ENCODE measurements at regions not wholly inside any gene's neighbourhood (a gene's known extent, or its start where the extent isn't known, plus 50 kb on each side); places are given as distances from the start of the nearest gene placed in this dataset.
A peak's percentile ranks its signal among the peaks of the same experiment; 100 is the strongest.

DNA sequence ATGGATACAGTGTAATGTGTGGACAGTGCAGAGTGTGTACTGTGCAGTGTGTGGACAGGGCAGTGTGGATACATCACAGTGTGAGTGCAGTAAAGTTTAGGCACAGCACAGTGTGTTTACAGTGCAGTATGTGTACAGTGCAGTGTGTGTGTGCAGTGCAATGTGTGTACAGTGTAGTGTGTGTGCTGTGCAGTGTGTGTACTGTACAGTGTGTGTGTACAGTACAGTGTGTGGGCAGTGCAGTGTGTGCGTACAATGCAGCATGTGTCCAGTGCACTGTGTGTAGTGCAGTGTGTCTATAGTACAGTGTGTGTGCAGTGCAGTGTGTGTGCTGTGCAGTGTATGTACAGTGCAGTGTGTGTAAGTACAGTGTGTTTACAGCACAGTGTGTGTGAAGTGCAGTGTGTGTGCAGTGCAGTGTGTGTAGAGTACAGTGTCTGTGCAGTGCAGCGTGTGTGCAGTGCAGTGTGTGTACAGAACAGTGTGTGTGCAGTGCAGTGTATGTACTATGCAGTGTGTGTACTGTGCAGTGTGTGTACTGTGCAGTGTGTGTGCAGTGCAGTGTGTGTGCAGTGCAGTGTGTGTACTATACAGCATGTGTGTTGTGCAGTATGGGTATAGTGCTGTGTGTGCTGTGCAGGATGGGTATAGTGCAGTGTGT is 385.2 kb downstream of the KIF16B start:
- H3K4me1 ChIP-seq = no peaks in the 10 kb centered on the region
- no peaks in the 10 kb centered on the region for H3K36me3 ChIP-seq
- no peak overlapping the region for H3K4me3 ChIP-seq
- TF ChIP-seq CTCF (IDR thresholded peaks at IDR 0.05) = no peak
- no peak for DNase-seq
- H3K27me3 ChIP-seq = peaks cover 0 to 13% (median 4%) of the 10 kb centered on the region in 7 donors
- WGBS, 2 donors = 94 to 96% methylated on average over 2 of the region's 2 CpGs
- ATAC-seq = peak in 5 of 8 donors; percentile 12 to 31 (median 28)
- no peaks in the 10 kb centered on the region for H3K9me3 ChIP-seq
- intact Hi-C loops (cut with DNase I) = no loop called here
- no peak overlapping the region for H3K27ac ChIP-seq

- Histone ChIP-seq H3K36me3 (no peaks in the 10 kb centered on the region), H3K9me3 (peaks cover 0 to 13% (median 0%) of the 10 kb centered on the region in 11 donors), H3K4me1 (no peaks in the 10 kb centered on the region), H3K27ac (no peak overlapping the region), H3K27me3 (peaks cover 0 to 4% (median 0%) of the 10 kb centered on the region in 7 donors), H3K4me3 (no peak overlapping the region)
- 82 to 89% methylated on average over 3 of the region's 3 CpGs for WGBS, 2 donors
- DNase-seq (no peak), ATAC-seq (no peak)
- no peak for TF ChIP-seq CTCF (IDR thresholded peaks at IDR 0.05)
- intact Hi-C loops (cut with DNase I) = no loop called here
Measured at GRCh38 chr20:16179919-16180318, 393.3 kb downstream of the KIF16B start.

DNA sequence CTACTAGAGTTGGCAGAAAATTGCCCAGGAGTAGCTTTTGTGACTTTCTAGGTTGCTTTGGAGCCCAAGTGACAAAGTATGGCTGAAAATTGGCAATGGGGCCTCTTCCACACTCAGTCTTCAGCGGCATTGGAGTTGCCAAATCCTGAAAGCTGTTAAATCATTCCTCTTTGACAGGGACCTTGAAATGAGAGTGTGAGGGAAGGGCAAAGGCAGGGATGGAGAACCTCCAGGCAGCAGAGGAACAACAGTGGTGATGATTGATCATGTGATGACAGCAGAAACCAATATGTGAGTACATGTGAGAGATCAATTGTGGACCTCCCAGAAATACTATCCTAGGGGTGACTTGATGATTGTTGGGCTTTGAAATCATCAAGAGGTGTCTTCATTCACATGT is 393.9 kb downstream of the KIF16B start:
- WGBS, 2 donors = 29 to 39% methylated on average over 1 of the region's 1 CpG
- no peak for ATAC-seq
- Histone ChIP-seq H3K27ac (no peak overlapping the region), H3K36me3 (no peaks in the 10 kb centered on the region), H3K4me1 (no peaks in the 10 kb centered on the region), H3K4me3 (no peak overlapping the region), H3K27me3 (no peaks in the 10 kb centered on the region), H3K9me3 (peaks cover 0 to 13% (median 0%) of the 10 kb centered on the region in 11 donors)
- no peak for DNase-seq
- intact Hi-C loops (cut with DNase I) = no loop called here
- no peak for TF ChIP-seq CTCF (IDR thresholded peaks at IDR 0.05)

- no peaks in the 10 kb centered on the region for H3K27me3 ChIP-seq
- 66 to 71% methylated on average over 5 of the region's 5 CpGs for WGBS, 2 donors
- no peaks in the 10 kb centered on the region for H3K4me1 ChIP-seq
- no peak overlapping the region for H3K4me3 ChIP-seq
- no peaks in the 10 kb centered on the region for H3K36me3 ChIP-seq
- no peak for DNase-seq
- H3K27ac ChIP-seq = no peak overlapping the region
- intact Hi-C loops (cut with DNase I) = no loop called here
- TF ChIP-seq CTCF (IDR thresholded peaks at IDR 0.05) = no peak
- H3K9me3 ChIP-seq = peaks cover 0 to 13% (median 0%) of the 10 kb centered on the region in 11 donors
- no peak for ATAC-seq
Measured at GRCh38 chr20:16178546-16179135, 394.6 kb downstream of the KIF16B start.

Data from heart right ventricle (tissue), 16 donors.